HG02610 (cell line): ENCODE measurements at regions not wholly inside any gene's neighbourhood (a gene's known extent, or its start where the extent isn't known, plus 50 kb on each side); places are given as distances from the start of the nearest gene placed in this dataset.
A peak's percentile ranks its signal among the peaks of the same experiment; 100 is the strongest.

Experiments
- ATAC-seq: cut with Tn5 transposase; IDR thresholded peaks from one replicate; pipeline ENCODE4 v1.9.1; 2021; ENCODE audit warnings: mild to moderate bottlenecking, moderate library complexity; ENCODE audit not compliant: unreplicated experiment

DNA sequence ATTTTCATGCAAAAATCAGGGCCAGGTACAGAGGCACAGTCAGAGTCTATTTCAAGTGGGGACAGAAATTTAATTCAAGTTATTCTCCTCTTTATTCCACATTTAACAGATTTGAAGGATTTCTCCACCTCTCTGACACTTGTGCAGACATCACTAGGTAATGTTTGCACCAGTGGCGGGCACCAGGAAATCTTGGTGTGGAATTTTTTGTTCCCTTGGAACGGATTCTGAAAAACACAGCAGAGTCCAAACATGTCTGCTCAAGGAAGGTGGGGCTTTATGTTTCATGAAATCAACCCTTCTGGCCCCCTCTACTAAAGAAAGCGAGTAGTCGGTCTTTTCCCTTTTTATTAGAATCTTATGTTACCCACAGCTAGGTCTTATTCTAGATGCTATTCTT is 271.2 kb upstream of the MDFIC2 start:
- ATAC-seq = no peak

DNA sequence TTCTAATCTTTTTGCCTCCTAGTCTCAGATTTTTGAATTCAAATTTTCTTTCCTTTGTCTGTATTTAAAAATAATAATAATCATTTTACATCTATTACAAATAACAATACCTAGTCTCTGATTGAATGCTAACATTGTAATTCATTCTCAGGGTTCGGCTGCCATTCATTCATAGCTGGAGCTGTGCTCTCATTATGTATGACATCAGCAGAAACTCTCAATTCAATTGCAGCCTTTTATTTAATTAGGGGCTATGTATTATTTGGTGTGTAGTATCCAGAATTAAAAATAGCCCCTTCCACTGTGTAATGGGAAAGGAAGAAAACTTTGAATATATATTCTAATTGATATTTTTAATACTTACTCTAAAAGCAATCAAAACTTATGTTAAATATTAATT is 270.4 kb upstream of the MDFIC2 start:
- no peak for ATAC-seq

- ATAC-seq = no peak
These were observed 267.6 kb upstream of the MDFIC2 start for GRCh38 chr3:70580021-70580420.

DNA sequence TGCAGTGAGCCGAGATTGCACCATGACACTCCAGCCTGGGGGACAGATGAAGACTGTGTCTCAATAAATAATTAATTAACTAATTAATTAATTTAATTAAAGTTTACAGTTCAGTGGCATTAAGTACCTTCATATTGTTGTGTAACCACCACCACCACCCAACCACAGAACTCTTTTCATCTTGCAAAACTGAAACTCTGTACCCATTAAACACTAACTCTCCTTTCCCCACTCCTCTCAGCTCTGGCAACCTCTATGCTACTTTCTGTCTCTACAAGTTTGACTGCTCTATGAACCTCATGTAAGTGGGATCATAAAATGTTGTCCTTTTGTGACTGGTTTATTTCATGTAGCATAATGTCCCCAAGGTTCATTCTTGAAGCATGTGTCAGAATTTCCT is 259.3 kb upstream of the MDFIC2 start:
- ATAC-seq = no peak

- no peak for ATAC-seq
These were observed 258.1 kb upstream of the MDFIC2 start for GRCh38 chr3:70570584-70570983.

- ATAC-seq = no peak
These were observed 256.2 kb upstream of the MDFIC2 start for GRCh38 chr3:70568626-70569025.

DNA sequence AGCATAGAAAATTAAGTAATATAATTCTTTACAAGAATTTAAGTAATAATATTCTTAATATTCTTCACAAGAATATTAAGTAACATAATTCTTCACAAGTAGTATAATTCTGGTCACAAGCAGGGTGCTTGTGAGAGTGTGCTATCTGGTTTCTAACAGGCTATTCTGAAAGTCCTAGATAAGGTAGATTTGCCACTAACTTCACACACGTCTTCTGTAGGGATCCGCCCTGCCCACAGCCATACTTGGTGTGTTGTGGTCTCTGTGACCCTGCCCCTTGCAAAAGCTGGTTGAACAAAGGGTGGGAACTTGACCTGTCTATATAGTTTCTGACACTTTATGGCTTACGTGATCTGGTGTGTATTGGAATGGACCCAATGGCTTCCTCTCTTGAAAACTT is 253.4 kb upstream of the MDFIC2 start:
- ATAC-seq = no peak

DNA sequence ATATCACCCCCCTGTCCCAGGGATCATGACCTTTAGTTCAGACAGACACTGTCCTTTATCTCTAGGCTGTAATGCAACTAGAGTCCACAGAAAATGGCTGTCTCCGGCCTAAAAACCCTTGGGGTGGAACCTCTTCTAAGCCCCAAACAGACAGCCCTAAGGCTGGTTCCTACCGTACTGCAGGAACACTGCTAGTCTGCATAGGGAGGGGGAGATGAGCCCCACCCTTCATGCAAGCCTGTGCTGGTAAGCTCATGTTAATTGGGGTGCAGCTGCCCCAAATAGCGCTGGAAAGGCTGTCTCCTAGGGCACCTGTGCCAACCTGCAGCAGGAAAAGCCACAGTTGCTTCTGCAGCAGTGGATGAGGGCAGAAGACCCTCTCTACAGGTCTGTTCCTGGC is 252.1 kb upstream of the MDFIC2 start:
- no peak for ATAC-seq

- ATAC-seq = no peak
These were observed 249.4 kb upstream of the MDFIC2 start for GRCh38 chr3:70561796-70562195.

GRCh38 chr3:70558956-70559355 is 246.5 kb upstream of the MDFIC2 start:
- no peak for ATAC-seq

DNA sequence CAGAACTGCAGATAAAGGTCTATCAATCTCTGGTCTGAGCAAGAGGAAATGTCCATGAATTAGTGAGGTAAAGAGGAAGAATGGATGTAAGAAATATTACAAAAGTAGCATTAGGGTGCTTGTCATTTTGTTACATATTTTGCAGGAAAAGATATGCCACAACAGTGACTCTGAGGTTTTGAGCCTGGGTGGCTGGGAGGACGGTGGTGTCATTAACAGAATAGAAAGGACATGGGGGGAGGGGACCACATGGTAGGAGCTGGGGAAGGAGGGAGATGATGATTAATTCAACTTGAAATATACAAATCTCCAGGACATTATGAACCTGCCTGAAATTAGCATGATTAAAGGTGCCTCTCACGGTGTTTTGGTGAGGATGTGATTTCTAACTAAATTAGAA is 245.5 kb upstream of the MDFIC2 start:
- no peak for ATAC-seq

GRCh38 chr3:70556056-70556455 is 243.6 kb upstream of the MDFIC2 start:
- no peak for ATAC-seq

- ATAC-seq = no peak
These were observed 241.7 kb upstream of the MDFIC2 start for GRCh38 chr3:70554170-70554569.

GRCh38 chr3:70550723-70551319 is 238.4 kb upstream of the MDFIC2 start:
- ATAC-seq = peak; percentile 82

- ATAC-seq = no peak
These were observed 234.2 kb upstream of the MDFIC2 start for GRCh38 chr3:70546679-70547078.

GRCh38 chr3:70543493-70543892 is 231.1 kb upstream of the MDFIC2 start:
- no peak for ATAC-seq

- ATAC-seq = no peak
These were observed 227.5 kb upstream of the MDFIC2 start for GRCh38 chr3:70539908-70540307.

DNA sequence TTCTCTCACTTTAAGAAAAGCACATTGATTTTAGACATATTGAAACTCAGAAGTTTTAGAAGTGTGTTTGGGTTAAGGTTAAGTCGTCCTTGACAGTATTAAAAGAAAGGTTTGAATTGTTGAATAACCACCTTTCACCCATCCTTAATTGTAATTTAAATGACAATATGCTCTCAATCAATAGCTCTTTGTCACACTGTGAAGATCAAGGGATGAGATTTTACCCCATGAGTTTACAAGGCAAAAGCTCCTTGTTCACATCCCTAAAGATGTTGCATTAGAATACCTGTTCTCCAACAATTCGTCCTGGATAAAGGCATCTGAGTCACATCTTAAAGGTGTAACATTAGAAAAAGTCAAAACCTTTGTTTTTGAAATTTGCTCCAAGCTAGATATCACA is 220.4 kb upstream of the MDFIC2 start:
- ATAC-seq = no peak

DNA sequence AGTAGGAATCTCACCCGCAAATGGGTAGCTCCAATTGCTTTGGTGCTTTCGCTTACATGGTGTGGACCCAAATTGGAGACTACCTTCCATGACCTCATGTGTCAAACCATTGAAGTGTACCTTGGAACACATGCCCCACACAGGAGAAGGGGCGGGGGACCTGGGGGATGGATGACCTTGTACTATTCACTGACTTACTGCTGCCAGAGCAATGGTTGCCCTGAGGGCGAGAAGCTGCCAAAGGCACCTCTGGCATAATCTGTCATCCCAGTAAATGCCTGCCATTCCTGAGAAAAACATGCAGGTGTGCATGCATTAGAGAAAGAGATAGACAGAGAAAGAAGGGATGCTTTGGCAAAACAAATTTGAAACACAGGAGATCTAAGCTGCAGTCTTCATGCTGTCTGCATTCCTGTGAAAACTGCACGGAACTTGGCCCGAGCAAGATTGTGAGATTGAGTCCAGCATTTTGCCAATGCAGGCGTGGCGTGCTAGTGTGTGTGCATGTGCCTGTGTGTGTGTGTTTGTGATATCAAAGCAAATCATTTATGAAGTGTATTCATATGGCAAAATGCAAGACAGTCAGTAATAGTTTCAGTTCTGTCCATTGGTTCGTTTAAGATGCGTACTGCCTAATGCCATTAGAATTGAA is 219.5 kb upstream of the MDFIC2 start:
- ATAC-seq = no peak

DNA sequence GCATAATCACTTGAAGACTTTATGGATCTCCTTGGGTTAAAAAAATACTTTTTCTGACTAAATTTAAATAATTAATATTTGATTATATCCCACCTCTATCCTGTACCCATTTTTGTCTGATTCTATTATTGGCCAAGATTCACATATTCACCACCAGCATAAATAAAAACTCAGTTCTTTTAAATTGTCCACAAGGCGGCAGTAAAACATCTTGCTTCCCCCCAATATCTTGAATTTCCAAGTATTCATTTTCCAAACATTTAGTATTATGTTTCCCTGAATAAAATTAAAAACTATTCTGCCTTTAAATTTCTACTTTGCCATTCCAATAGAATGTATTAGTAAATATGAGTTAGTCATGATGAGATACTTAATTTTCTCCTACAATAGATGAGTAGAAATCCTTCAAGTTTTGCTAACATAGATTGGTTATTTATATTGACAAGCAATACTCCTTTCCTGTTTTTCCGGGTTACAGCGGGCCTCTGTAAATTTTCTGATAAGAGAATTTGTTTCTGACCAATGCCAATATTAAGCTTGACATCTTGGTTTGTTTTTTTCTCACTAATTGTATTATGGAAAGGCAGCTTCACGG is 218.7 kb upstream of the MDFIC2 start:
- no peak for ATAC-seq

DNA sequence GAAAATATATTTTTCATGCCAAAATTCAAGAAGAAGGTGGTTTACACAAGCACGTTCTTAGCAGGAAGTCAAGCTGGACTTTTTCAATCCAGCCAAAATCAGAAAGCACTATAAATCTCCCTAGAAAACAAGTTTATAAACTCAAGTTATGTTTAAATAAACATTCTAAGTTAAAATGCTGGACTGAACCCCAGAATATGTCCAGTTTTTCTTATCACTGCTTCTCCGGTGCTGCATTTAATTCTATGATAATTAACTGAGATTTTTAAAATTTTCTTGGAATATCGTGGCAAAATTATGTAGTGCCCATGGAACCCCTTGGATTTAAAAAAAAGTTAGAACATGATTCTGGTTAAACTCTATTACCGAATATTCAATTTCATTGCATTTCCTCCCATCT is 218.2 kb upstream of the MDFIC2 start:
- ATAC-seq = no peak

GRCh38 chr3:70527026-70527425 is 214.6 kb upstream of the MDFIC2 start:
- ATAC-seq = no peak
